SK-N-SH treated with all-trans-retinoic acid at 6 μM for 48 hours (cell line): ENCODE measurements at regions not wholly inside any gene's neighbourhood (a gene's known extent, or its start where the extent isn't known, plus 50 kb on each side); places are given as distances from the start of the nearest gene placed in this dataset.

Source experiments
- ARNTL ChIP-seq: fragments of 450-650 bp; formaldehyde crosslinking; IDR thresholded peaks from 2 replicates; pipeline ENCODE4 v1.5.0; 2020; ENCODE audit warnings: low read depth, mild to moderate bottlenecking, moderate library complexity, borderline replicate concordance
- RARB ChIP-seq: fragments of 250-450 bp; sonication (Bioruptor Pico); IDR thresholded peaks from 2 replicates; pipeline ENCODE4 v1.8.0; 2021; ENCODE audit warnings: mild to moderate bottlenecking, moderate library complexity
- TOX ChIP-seq: fragments of 250-450 bp; sonication (Bioruptor Pico); IDR thresholded peaks from 2 replicates; pipeline ENCODE4 v1.8.0; 2021; ENCODE audit warnings: mild to moderate bottlenecking, moderate library complexity, borderline replicate concordance
- ZNF8 ChIP-seq: fragments of 450-650 bp; formaldehyde crosslinking; IDR thresholded peaks from 2 replicates; pipeline ENCODE4 v1.5.0; 2020; ENCODE audit warnings: mild to moderate bottlenecking, moderate library complexity
- TF ChIP-seq, protein P1 (sequence below): fragments of 250-450 bp; sonication (Bioruptor Pico); IDR thresholded peaks from 2 replicates; pipeline ENCODE4 v1.5.1; 2020; ENCODE audit warnings: low read depth, mild to moderate bottlenecking, moderate library complexity
- TF ChIP-seq, protein P2 (sequence below): fragments of 250-450 bp; sonication (Bioruptor Pico); IDR thresholded peaks from 2 replicates; pipeline ENCODE4 v1.8.0; 2020; ENCODE audit warnings: mild to moderate bottlenecking, moderate library complexity, borderline replicate concordance

GRCh38 chr2:193963472-193964119, 1693.4 kb upstream of the SLC39A10 start:
- no peak for TF ChIP-seq TOX (CRISPR knock-in tag)
- no peak for TF ChIP-seq ZNF8 (CRISPR knock-in tag)
- TF ChIP-seq, protein P1, sequence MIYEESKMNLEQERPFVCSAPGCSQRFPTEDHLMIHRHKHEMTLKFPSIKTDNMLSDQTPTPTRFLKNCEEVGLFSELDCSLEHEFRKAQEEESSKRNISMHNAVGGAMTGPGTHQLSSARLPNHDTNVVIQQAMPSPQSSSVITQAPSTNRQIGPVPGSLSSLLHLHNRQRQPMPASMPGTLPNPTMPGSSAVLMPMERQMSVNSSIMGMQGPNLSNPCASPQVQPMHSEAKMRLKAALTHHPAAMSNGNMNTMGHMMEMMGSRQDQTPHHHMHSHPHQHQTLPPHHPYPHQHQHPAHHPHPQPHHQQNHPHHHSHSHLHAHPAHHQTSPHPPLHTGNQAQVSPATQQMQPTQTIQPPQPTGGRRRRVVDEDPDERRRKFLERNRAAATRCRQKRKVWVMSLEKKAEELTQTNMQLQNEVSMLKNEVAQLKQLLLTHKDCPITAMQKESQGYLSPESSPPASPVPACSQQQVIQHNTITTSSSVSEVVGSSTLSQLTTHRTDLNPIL (CRISPR knock-in tag), result no peak
- TF ChIP-seq, protein P2, sequence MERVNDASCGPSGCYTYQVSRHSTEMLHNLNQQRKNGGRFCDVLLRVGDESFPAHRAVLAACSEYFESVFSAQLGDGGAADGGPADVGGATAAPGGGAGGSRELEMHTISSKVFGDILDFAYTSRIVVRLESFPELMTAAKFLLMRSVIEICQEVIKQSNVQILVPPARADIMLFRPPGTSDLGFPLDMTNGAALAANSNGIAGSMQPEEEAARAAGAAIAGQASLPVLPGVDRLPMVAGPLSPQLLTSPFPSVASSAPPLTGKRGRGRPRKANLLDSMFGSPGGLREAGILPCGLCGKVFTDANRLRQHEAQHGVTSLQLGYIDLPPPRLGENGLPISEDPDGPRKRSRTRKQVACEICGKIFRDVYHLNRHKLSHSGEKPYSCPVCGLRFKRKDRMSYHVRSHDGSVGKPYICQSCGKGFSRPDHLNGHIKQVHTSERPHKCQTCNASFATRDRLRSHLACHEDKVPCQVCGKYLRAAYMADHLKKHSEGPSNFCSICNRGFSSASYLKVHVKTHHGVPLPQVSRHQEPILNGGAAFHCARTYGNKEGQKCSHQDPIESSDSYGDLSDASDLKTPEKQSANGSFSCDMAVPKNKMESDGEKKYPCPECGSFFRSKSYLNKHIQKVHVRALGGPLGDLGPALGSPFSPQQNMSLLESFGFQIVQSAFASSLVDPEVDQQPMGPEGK (CRISPR knock-in tag), result no peak
- TF ChIP-seq RARB (CRISPR knock-in tag), result no peak
- no peak for TF ChIP-seq ARNTL (CRISPR knock-in tag)
